ENCODE measurements at regions not wholly inside any gene's neighbourhood (a gene's known extent, or its start where the extent isn't known, plus 50 kb on each side); places are given as distances from the start of the nearest gene placed in this dataset.

DNA sequence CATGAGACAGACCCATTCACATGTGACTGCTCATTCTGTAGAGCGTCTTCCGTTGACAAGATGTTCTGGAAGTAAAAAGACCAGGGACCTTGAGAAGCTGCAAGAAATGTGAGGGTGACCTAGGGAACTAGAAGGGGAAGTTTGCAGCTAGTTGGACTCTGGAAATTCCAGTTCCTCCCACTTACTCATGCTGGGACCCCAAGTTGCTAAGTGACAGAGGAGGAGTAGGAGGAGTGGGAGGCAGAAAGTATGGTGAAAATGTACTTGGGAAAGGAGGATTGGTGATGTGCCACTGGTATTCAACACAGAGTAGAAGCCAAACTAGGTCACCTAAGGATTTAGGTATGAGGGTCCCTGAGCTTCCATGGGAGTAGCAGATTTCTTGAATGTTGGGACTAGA lies 132.4 kb downstream of the KCNA5 start:
- intact Hi-C loops (cut with micrococcal nuclease; ENCODE audit: unreplicated experiment) = no loop called here
- Histone ChIP-seq H3K9me3 (ENCODE audit: low read length) (no peaks in the 10 kb centered on the region), H4K20me1 (ENCODE audit: insufficient read depth, low read length) (no peaks in the 10 kb centered on the region), H2AFZ (ENCODE audit: low read length) (no peak overlapping the region), H3K27ac (ENCODE audit: low read depth, low read length, poor library complexity, severe bottlenecking) (no peak overlapping the region), H3K79me2 (ENCODE audit: insufficient read depth, low read depth, low read length) (no peaks in the 10 kb centered on the region), H3K4me2 (ENCODE audit: low read length) (no peak overlapping the region), H3K4me3 (ENCODE audit: low read depth, low read length, poor library complexity, severe bottlenecking) (no peak overlapping the region), H3K4me1 (ENCODE audit: insufficient read depth, low read length, poor library complexity, severe bottlenecking) (no peaks in the 10 kb centered on the region), H3K36me3 (ENCODE audit: insufficient read depth, low read length) (no peaks in the 10 kb centered on the region), H3K9me2 (ENCODE audit: insufficient read depth, low read length) (no peaks in the 10 kb centered on the region)
- no peak for TF ChIP-seq EZH2phosphoT487 (IDR thresholded peaks at IDR 0.05; ENCODE audit: borderline replicate concordance, low read depth, low read length)
- TF ChIP-seq, protein P1, sequence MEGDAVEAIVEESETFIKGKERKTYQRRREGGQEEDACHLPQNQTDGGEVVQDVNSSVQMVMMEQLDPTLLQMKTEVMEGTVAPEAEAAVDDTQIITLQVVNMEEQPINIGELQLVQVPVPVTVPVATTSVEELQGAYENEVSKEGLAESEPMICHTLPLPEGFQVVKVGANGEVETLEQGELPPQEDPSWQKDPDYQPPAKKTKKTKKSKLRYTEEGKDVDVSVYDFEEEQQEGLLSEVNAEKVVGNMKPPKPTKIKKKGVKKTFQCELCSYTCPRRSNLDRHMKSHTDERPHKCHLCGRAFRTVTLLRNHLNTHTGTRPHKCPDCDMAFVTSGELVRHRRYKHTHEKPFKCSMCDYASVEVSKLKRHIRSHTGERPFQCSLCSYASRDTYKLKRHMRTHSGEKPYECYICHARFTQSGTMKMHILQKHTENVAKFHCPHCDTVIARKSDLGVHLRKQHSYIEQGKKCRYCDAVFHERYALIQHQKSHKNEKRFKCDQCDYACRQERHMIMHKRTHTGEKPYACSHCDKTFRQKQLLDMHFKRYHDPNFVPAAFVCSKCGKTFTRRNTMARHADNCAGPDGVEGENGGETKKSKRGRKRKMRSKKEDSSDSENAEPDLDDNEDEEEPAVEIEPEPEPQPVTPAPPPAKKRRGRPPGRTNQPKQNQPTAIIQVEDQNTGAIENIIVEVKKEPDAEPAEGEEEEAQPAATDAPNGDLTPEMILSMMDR (conservative IDR thresholded peaks at IDR 0.05; ENCODE audit: low read length) = no peak
- POLR2A ChIA-PET = no interaction called here
- CTCF ChIA-PET (ENCODE audit: unreplicated experiment) = no interaction called here
- no TSS peak for BruUV-seq (replicated peaks)
- DNase-seq (ENCODE audit: low spot score) = no peak

DNA sequence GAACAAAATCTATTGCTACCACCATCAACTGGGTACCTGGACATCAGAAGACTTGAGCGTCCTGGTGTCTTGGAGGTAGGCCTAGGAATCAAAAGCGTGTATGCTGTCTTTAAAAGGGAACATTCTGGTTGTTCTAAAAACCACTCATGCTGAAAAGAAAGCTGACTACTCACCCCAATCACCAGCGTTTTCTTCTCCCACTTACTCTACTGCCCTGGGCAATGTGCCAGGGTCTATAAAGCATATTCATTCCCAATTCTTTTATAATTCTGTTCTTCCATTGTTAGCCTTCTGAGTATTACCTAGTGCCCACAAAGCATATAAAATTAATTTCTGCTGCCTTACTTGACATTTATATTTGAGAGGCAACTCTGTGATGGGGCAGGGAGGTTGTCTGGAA lies 133.4 kb downstream of the KCNA5 start:
- Histone ChIP-seq H3K36me3 (ENCODE audit: insufficient read depth, low read length) (no peaks in the 10 kb centered on the region), H3K9me2 (ENCODE audit: insufficient read depth, low read length) (no peaks in the 10 kb centered on the region), H3K4me2 (ENCODE audit: low read length) (no peak overlapping the region), H3K27ac (ENCODE audit: low read depth, low read length, poor library complexity, severe bottlenecking) (no peak overlapping the region), H3K9me3 (ENCODE audit: low read length) (no peaks in the 10 kb centered on the region), H4K20me1 (ENCODE audit: insufficient read depth, low read length) (no peaks in the 10 kb centered on the region), H3K4me3 (ENCODE audit: low read depth, low read length, poor library complexity, severe bottlenecking) (no peak overlapping the region), H2AFZ (ENCODE audit: low read length) (no peak overlapping the region), H3K79me2 (ENCODE audit: insufficient read depth, low read depth, low read length) (no peaks in the 10 kb centered on the region), H3K4me1 (ENCODE audit: insufficient read depth, low read length, poor library complexity, severe bottlenecking) (no peaks in the 10 kb centered on the region)
- intact Hi-C loops (cut with micrococcal nuclease; ENCODE audit: unreplicated experiment) = no loop called here
- POLR2A ChIA-PET = interaction anchor here (0.5 kb wide), 1 partner anchor 820 kb away, joined by 4 read pairs; no protein-coding TSS in a partner anchor
- TF ChIP-seq, protein P1 (conservative IDR thresholded peaks at IDR 0.05; ENCODE audit: low read length) = no peak
- TF ChIP-seq EZH2phosphoT487 (IDR thresholded peaks at IDR 0.05; ENCODE audit: borderline replicate concordance, low read depth, low read length) = no peak
- BruUV-seq (replicated peaks) = no TSS peak
- CTCF ChIA-PET (ENCODE audit: unreplicated experiment) = no interaction called here
- DNase-seq (ENCODE audit: low spot score) = no peak

DNA sequence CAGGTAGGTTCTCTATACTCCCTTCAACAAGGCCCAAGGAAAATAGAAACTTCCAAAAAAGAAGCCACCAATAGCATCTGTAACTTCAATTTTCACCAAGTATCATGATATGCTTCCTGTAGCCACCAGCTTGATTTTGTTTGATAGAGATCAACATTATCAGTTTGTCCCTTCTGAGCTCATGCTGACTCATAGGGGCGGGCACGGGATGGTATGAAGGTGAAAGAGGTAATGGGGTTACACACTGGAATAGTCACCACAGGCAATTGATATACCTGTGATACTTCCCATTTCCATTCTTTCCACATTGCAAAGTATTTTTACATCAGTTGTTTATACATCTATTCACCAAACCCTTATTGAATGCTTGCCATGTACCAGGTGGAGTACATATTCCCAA lies 134.1 kb downstream of the KCNA5 start:
- H3K79me2 ChIP-seq (ENCODE audit: insufficient read depth, low read depth, low read length) = no peaks in the 10 kb centered on the region
- H4K20me1 ChIP-seq (ENCODE audit: insufficient read depth, low read length) = no peaks in the 10 kb centered on the region
- no peak overlapping the region for H3K4me2 ChIP-seq (ENCODE audit: low read length)
- ChIA-PET CTCF (ENCODE audit: unreplicated experiment) (no interaction called here), POLR2A (interaction anchor here (0.5 kb wide), 1 partner anchor 819 kb away, joined by 4 read pairs; no protein-coding TSS in a partner anchor)
- no peaks in the 10 kb centered on the region for H3K9me2 ChIP-seq (ENCODE audit: insufficient read depth, low read length)
- no peak overlapping the region for H3K27ac ChIP-seq (ENCODE audit: low read depth, low read length, poor library complexity, severe bottlenecking)
- H3K36me3 ChIP-seq (ENCODE audit: insufficient read depth, low read length) = no peaks in the 10 kb centered on the region
- no TSS peak for BruUV-seq (replicated peaks)
- intact Hi-C loops (cut with micrococcal nuclease; ENCODE audit: unreplicated experiment) = no loop called here
- DNase-seq (ENCODE audit: low spot score) = no peak
- no peaks in the 10 kb centered on the region for H3K4me1 ChIP-seq (ENCODE audit: insufficient read depth, low read length, poor library complexity, severe bottlenecking)
- no peak overlapping the region for H2AFZ ChIP-seq (ENCODE audit: low read length)
- TF ChIP-seq EZH2phosphoT487 (IDR thresholded peaks at IDR 0.05; ENCODE audit: borderline replicate concordance, low read depth, low read length) = no peak
- TF ChIP-seq, protein P1 (conservative IDR thresholded peaks at IDR 0.05; ENCODE audit: low read length) = no peak
- H3K9me3 ChIP-seq (ENCODE audit: low read length) = no peaks in the 10 kb centered on the region
- H3K4me3 ChIP-seq (ENCODE audit: low read depth, low read length, poor library complexity, severe bottlenecking) = no peak overlapping the region

Measured in OCI-LY7 (cell line).